HG02759 (cell line): ENCODE measurements at regions not wholly inside any gene's neighbourhood (a gene's known extent, or its start where the extent isn't known, plus 50 kb on each side); places are given as distances from the start of the nearest gene placed in this dataset.

Experiments
- ATAC-seq: cut with Tn5 transposase; IDR thresholded peaks from one replicate; pipeline ENCODE4 v1.9.1; 2021; ENCODE audit warnings: mild to moderate bottlenecking, moderate library complexity; ENCODE audit not compliant: unreplicated experiment

DNA sequence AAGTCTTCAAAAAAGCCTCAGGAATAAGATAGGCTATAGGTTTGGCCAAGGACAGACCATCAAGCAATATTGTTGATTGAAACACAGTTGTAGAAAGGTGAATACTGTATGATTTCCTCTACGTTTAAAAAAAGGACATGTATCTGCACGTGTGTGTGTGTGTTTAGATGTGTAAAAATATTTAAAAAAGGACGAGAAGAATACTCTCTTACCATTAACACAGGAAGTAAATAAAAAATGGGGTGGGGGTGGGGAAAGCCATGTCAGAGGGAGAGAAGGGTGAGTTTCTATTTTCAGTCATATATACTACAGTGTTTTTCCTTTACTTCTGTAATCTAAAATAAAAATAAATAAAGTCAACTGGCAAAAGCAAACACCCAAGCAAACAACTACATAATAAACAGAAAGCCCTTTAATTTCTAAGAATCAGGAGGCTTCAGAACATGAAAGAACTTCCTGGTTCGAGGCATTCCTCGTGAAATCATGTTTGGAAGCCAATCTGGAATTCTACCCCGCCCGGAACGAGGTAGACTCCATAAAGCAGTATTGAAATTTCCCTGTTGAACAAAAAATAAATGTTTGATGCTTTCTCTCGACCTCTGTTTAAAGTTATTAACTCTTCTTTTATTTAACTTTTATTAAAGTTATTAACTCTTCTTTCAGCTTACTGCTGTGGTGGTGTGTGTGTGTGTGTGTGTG, 158.1 kb upstream of the ZNF217 start:
- no peak for ATAC-seq

DNA sequence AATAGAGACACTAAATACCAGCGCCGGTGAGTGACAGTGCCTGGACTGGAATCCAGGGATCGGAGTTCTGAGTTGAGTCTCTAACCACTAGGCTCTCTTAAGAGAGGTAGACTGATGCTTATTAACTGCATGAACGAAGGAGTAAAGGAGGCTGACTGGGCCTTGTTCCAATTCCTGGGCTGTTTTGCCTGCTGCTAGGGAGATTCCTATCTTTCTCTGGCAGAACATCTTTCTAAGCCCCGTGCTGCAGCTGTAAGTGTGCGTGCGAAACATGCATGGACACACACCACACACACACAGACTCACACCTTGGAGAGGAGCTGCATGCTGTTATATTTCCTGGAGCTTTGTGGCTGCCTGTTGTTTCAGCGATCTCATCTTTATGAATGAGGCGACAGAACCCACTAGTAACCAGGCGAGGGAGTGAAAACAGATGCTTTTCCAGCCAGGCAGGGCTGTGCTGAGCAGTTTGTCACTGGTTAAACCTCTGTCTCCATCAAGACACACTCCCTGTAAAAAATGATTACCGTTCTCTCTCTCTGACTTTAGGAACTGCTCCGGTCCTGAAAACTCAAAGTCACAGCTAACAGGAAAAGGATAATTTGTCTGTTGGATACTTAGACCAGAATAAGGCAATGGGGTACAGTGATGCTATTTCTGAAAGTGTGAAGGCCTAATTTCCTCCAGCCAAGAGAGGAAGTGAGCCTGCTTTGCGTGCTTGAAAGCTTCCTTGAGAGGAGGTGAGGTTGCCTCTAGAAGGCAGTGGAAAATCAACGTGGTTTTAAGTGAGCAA, 157.4 kb upstream of the ZNF217 start:
- peak; percentile 84 for ATAC-seq

DNA sequence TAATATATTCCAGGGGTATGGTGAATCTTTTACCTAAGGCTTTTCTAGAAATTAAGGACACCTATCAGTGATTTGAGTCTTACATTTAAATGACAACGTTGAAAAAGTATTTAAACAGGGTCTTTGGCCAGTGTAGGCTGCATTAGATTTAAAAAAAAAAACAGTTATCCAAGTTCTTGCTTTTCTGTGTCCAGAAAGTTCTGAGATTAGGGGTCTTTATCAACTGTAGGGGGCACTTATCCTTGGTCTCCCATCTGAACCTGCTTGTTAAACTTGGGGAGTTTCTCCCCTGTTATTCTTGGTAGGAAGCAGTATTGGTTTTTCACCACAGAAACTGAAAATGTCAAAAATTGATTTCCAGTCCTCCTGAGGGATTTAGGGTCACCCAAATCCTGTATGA, 155.9 kb upstream of the ZNF217 start:
- ATAC-seq, result no peak

DNA sequence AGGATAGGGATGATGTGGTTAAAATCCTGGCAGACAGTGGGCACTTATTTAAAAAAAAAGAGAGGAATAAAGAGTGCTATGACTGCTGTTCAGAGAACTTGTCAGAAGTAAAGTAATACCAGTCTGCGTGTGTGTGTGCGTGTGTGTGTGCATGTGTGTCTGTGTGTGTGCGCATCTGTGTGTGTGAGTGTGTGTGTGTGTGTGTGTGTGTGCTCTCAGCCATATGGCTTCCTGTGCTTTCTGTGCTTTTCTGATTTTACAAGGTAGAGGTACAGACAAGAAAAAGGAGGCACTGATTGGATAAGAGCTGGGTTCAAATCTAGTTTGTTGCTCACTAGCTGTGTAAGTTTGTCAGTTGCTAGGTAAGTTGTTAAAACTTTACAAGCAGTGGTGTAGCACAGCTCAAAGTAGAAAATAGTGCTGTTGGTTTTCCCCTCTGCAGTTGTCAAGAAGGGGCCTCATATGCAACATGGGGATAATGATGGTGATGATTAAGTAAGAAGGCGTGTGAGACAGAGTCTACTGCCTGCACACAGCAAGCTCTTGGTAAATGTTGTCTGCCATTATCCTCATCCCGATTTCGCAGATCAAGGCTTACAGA, 155.3 kb upstream of the ZNF217 start:
- ATAC-seq, result no peak

DNA sequence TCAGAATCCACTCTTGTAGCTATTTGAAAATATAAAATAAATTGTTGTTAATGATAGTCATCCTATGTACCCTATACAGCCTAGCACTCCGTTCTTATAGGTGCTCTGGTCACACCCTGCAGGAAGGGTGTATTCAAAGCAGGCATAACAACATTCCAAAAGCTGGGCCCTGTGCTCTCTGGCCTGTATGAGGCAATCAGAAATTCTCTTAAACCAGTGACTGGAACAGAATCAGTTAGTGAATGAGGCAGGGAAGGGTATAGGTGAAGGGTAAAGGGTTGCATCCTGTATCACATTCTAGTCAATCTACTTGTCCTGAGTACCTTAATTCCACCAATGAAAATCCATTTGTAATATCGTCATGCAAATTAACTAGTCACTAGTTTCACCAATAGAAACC, 154.5 kb upstream of the ZNF217 start:
- ATAC-seq, result no peak

DNA sequence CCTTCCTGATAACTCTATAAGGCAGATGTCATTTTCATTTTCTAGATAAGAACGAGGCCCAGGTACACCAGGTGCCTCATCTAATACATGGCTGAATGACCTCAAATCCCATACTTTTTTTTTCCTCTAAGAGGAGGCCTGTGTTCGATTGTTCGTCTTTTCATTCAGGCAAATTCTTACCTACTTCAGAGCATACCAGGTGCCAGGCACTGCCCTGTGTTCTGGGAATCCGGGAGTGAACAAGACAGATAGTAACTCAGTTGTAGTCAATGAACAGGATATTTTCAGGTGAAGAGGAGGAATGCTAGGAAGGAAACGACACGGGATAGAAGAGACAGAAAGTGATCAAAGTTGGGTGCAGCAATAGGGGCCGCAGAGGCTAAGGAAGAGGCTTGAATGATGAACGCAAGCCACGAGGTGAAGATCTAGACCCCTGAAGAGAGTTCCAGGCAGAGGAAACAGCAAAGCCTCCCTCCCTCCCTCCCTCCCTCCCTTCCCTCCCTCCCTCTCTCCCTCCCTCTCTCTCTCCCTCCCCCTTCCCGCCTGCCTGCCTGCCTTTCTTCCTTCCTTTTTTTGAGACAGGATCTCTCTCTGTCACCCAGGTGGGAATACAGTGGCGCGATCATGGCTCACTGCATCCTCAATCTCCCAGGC, 150.1 kb upstream of the ZNF217 start:
- ATAC-seq, result no peak

DNA sequence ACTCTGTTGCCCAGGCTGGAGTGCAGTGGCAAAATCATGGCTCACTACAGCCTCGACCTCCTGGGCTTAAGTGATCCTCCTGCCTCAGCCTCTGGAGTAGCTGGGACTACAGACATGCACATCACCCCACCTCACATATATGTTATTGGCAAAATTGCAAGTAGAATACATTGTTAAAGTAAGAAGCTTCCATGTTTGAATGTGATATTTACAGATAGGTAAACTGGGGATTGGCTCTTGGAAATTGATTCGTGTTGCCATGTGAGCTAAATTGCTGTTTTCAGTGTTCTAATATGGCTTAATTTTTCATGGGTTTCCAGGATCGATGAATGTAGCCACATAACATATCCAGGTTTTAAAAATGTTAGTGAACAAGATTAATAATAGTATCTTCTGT, 149.0 kb upstream of the ZNF217 start:
- no peak for ATAC-seq

DNA sequence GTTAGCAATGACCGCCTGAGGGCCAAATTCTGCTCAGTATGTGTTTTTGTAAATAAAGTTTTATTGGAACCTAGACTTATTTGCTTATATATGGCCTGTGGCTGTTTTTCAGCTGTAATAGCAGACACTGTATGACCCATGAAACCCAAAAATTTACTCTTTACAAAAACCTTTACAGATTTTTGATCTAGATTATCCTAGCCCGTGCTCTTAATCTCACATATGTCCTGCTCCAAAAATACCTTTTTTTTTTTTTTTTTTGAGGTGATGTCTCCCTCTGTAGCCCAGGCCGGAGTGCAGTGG, 148.0 kb upstream of the ZNF217 start:
- ATAC-seq, result no peak

DNA sequence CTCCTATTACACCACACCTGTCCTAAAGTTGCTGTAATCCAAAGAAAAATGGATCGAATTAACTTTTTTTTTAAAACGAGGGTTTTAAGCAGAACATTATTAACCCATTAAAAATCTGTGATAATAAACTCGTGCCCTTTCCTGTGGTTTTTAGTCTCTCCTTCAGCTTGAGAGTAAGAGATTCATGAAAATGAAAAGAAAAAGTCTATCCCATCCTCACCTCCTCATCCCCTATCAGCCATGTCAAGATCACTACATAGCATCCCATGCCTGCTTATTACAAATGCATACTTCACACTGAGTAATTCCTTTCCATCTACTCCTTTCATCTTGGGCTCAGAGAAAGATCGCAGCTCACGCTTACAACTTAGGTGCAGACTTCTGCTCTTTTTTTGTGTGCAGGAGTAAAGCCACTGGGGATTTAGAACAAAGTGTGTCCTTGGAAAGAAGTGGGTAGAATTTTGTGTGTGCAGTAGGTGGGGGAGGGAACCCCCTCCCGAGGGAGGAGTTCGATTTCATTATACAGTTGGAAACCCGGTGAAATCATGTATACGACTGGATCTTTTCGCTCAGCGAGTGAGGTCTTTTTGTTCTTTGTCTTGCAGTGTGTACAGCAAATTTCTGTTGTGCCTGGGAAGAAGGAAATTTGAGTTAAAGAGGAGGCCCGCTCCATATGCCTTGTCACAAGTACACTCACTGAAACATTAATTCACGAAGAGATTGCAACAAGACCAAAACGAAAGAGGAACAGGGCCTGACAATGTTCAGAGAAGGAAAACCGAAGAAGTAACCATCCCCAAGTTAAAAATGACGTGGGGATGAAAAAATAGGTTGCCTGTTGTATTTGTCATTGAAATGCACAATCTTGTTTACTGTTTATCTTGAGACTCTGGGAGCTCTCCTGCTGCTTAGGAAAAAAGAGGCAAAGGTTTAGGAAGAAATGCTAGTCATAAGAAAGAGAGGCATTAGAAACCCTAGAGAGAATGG, 146.5 kb upstream of the ZNF217 start:
- peak; percentile 51 for ATAC-seq

DNA sequence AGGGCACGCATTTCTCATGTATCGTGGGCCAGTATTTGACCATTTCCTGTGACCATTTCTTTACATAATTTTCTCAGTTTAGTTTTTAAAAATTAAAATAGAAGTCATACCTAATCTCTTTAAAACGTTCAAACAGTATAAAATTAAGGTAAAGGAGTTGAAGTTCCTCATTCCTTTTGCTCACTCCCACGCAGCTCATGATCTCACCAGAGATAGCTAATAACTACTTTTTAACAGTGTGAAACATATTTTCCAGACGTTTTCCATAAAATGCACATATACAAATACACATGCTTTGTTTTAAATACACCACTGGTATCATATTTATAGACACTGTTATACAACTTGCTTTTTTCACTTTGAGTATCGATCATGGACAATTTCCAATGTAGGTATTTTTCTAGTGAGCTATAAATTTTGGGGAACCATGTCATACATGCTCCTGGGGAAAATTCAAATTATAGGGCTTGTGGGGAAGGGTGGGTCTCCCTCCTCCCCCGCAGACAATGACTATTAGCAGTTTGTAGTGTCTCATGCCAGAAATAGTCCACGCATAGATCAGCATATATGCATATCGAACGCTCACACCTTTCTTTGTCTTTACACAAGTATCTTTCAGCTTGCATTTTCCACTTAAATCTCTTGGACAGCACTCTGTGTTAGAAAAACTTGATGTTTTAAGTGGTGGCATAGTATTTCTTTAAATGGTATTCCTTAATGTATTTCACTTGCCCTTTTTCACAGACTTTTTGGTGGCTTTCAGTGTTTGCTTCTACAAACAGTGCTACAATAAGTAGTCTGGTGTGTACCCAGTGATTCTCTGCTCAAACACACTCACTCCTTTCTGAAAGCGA, 145.5 kb upstream of the ZNF217 start:
- no peak for ATAC-seq

DNA sequence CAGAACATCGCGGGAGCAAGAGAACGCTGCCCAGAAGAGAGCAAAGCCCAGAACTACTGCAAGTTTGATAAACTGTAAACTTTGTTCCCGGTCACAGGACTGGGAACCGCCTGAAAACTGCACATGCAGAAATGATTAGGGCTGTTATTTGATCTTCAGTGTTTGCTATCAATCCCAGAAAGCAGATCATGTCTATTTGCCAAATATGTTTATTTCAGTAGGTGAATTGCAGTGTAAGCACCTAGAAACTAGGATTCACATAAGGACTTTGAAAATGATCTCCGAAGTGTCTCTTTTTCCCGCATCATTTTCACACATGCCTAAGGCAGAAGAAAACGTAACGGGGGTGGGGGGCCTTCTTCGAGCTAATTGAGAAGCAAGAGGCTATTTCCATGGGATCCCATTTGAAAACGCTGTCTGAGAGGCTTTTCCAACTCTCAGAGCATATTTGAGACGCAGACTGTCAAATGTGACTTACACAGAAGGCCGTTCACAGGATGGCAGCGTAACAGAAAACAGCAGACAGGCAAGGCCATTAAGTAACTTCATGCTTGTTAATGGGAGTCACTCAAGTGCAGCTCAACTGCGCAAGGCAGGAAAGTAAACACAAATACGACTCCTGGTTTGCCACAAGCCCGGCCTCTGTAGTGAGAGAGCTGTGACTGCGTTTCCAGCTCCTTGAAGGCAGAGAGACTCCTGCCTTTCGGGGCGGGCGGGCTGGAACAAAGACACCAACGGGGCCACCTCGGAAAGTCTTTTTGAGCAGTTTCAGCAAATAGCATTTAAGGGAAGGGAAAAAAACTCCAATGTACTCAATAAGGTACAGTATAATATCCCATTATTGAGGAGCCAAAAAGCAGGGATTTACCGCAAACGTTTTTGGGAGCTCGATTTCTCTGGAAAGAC, 144.7 kb upstream of the ZNF217 start:
- no peak for ATAC-seq

DNA sequence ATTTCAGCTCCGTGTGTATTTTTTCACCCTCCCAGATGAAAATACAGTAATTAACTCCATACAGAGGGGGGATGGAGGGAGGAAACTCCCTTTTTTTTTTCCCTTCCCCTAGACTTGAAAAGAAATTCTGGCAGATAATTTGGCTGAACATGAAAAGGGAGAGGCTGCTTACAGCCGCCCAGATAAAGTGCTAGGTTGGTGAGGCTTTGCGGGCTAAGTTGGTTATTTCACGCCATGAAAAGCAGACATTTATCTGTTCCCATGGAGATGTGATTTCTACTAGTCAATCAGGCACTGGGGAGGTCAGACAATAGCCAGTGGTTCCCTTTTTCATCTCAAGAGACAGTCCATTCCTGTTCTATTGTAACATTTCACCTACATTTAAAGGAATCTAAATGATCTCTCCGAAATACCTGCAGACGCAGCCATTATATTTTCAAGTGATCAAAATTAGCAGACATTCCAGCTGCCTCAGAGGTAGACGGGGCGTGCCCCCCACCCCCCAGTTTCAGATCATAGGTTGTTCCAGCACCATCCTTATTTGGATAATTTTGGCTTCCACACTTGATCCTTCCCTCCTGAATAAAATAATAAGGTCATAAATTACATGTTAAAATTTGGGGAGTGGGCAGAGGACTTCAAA, 143.9 kb upstream of the ZNF217 start:
- no peak for ATAC-seq

DNA sequence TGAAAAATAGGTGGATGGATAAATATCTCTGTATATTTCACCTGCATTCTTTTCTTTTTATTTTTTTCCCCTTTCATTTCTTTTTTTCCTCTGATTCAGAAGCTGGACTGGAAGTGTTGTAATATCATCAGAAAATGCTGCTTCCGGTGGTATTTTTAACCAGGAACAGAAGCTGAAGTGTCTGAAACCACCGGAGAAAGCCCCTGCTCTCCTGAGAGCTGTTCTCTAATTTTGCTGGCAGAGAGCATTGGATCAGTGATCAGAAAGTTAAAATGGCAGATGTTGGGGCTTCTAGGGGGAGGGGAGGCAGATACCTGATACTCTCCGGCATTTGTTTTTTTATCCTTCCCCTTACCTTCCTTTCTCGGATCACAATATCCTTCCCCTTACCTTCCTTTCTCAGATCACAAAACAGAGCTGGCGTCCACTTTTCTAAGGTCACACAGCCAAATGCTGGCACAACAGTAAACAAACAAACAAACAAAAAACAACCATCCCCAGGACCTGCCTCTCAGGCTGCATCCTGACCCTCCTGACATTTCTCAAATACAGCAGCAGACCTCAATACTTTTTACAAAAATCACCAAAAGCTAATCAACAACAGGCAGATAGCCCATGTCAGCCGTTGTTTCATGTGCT, 143.2 kb upstream of the ZNF217 start:
- peak; percentile 44 for ATAC-seq

DNA sequence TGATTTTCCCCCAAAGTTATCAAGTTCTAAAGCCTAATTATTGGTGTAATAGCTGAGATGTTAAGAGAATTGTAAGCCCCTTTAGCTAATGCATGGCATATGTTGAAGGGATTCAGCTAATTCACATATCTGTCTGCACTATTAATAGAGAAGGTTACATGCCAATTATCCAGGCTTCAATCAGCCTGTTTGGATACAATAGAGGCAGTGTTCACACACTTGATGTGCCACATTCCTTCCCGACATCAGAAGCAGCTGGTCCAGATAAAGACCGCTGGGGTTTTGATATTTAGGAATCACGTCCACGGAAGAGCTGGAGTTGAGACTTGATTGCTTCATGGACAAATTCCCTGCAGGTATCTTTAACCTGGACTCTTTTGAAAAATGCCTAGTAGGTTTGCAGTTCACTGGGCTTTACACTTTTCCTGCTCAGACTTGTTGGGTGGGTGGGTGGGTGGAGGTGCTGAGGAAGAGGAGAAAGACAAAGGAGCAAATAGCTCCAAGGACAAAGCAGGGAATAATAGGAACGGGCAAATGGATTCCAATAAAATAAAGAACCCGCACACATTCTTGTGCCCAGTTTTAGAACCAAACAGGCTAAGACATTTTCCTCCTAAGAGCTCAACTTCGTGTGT, 142.6 kb upstream of the ZNF217 start:
- no peak for ATAC-seq

DNA sequence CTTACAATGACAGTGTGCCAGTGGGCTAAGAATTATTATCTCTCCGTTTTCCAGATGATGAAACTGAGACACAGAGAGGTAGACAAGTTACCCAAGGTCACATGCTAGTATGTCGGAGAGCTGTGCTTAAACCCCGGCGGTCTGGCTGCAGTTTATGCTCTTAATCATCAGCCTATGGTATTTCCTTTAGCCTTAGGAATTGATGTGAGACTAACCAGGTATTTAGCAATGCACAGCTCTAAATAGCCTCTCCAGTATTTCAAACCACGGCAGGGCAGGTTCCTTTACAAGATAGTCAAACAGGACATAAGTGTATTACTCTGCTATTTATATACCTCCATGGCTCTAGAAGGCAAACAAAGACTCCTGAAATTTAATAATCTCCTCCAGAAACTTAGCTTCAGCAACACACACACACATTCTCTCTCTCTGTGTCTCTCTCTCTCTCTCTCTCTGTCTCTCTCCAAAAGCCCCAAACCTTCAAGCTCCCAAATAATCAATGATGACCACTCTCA, 142.0 kb upstream of the ZNF217 start:
- no peak for ATAC-seq

DNA sequence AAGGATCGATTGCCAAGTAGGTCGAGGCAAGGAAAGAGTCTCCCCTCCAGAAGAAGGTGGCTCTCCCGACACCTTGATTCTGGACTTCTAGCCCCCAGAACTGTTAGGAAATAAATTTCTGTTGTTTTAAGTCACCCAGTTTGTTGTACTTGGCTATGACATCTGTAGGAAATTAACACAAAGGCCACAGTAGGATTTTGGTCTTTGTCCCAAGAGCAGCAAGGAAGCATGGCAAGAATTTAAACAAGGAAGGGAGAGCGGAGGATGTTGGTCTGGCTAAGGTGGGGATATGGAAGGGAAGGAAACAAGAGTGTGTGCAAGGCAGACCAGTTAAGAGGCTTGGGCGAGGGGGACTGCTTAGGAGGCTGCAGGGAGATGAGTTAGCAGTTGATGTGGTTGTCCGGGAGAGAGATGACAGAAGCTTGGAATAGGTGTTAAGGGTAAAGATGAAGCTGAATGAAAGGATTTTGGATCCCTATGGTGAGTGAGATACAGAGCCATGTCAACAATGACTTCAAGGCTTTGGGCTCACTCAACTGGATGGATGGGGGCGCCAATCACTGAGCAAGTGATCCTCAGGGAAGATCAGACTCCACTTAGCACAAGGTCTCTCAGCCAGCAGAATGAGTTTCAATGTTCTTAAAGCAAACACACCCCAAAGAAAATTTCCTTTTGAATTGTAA, 140.5 kb upstream of the ZNF217 start:
- no peak for ATAC-seq
